ENCODE measurements at regions not wholly inside any gene's neighbourhood (a gene's known extent, or its start where the extent isn't known, plus 50 kb on each side); places are given as distances from the start of the nearest gene placed in this dataset.

- Histone ChIP-seq H3K4me1 (ENCODE audit: insufficient read depth, low read length) (no peaks in the 10 kb centered on the region), H3K36me3 (ENCODE audit: insufficient read depth, low read length) (no peaks in the 10 kb centered on the region), H3K27me3 (ENCODE audit: control insufficient read depth in 1 of 2, insufficient read depth in 2 of 2, low read length in 2 of 2) (no peaks in the 10 kb centered on the region), H3K4me3 (ENCODE audit: low read length) (no peak overlapping the region), H3K9me3 (ENCODE audit: control insufficient read depth in 1 of 2, insufficient read depth in 1 of 2, low read length in 2 of 2) (peaks cover 0 to 4% of the 10 kb centered on the region in 2 experiments), H3K27ac (ENCODE audit: low read depth in 1 of 2, low read length in 2 of 2) (no peak overlapping the region)
- no peak overlapping the region for H3K4me3 Mint-ChIP-seq
- ChIA-PET POLR2A (no interaction called here), CTCF (no interaction called here)
- H3K27ac Mint-ChIP-seq = no peak overlapping the region
- TF ChIP-seq CTCF (IDR thresholded peaks at IDR 0.05) = no peak
- peaks cover 5% of the 10 kb centered on the region for H3K4me1 Mint-ChIP-seq (ENCODE audit: low read depth)
- H3K9me3 Mint-ChIP-seq = no peaks in the 10 kb centered on the region
- intact Hi-C loops (cut with DNase I, micrococcal nuclease) = no loop called here
- H3K36me3 Mint-ChIP-seq (ENCODE audit: low read depth) = no peaks in the 10 kb centered on the region
- DNase-seq = no peak
- H3K27me3 Mint-ChIP-seq = no peaks in the 10 kb centered on the region
- ATAC-seq (ENCODE audit: poor library complexity) = no peak
These were observed 642.2 kb downstream of the C4orf33 start for GRCh38 chr4:129738175-129738574.

- CTCF ChIA-PET = no interaction called here
- no peaks in the 10 kb centered on the region for H3K36me3 ChIP-seq (ENCODE audit: insufficient read depth, low read length)
- DNase-seq (no peak), ATAC-seq (ENCODE audit: poor library complexity) (no peak)
- POLR2A ChIA-PET = no interaction called here
- H3K9me3 ChIP-seq (ENCODE audit: control insufficient read depth in 1 of 2, insufficient read depth in 1 of 2, low read length in 2 of 2) = peaks cover 0 to 3% of the 10 kb centered on the region in 2 experiments
- Mint-ChIP-seq H3K27ac (no peak overlapping the region), H3K4me3 (no peak overlapping the region), H3K9me3 (peaks cover 3% of the 10 kb centered on the region), H3K4me1 (ENCODE audit: low read depth) (no peaks in the 10 kb centered on the region), H3K27me3 (no peaks in the 10 kb centered on the region), H3K36me3 (ENCODE audit: low read depth) (no peaks in the 10 kb centered on the region)
- H3K4me3 ChIP-seq (ENCODE audit: low read length) = no peak overlapping the region
- H3K27ac ChIP-seq (ENCODE audit: low read depth in 1 of 2, low read length in 2 of 2) = no peak overlapping the region
- no peak for TF ChIP-seq CTCF (IDR thresholded peaks at IDR 0.05)
- H3K4me1 ChIP-seq (ENCODE audit: insufficient read depth, low read length) = no peaks in the 10 kb centered on the region
- H3K27me3 ChIP-seq (ENCODE audit: control insufficient read depth in 1 of 2, insufficient read depth in 2 of 2, low read length in 2 of 2) = no peaks in the 10 kb centered on the region
- intact Hi-C loops (cut with DNase I, micrococcal nuclease) = no loop called here
These were observed 651.8 kb downstream of the C4orf33 start for GRCh38 chr4:129747756-129748155.

- no peaks in the 10 kb centered on the region for H3K36me3 ChIP-seq (ENCODE audit: insufficient read depth, low read length)
- no peaks in the 10 kb centered on the region for H3K27me3 Mint-ChIP-seq
- H3K27ac Mint-ChIP-seq = no peak overlapping the region
- H3K36me3 Mint-ChIP-seq (ENCODE audit: low read depth) = no peaks in the 10 kb centered on the region
- POLR2A ChIA-PET = no interaction called here
- no peak for TF ChIP-seq CTCF (IDR thresholded peaks at IDR 0.05)
- H3K9me3 Mint-ChIP-seq = peaks cover 3% of the 10 kb centered on the region
- peaks cover 0 to 3% of the 10 kb centered on the region in 2 experiments for H3K9me3 ChIP-seq (ENCODE audit: control insufficient read depth in 1 of 2, insufficient read depth in 1 of 2, low read length in 2 of 2)
- no peaks in the 10 kb centered on the region for H3K4me1 ChIP-seq (ENCODE audit: insufficient read depth, low read length)
- no peak for DNase-seq
- CTCF ChIA-PET = no interaction called here
- intact Hi-C loops (cut with DNase I, micrococcal nuclease) = no loop called here
- no peak for ATAC-seq (ENCODE audit: poor library complexity)
- no peak overlapping the region for H3K4me3 Mint-ChIP-seq
- no peak overlapping the region for H3K27ac ChIP-seq (ENCODE audit: low read depth in 1 of 2, low read length in 2 of 2)
- H3K4me3 ChIP-seq (ENCODE audit: low read length) = no peak overlapping the region
- H3K27me3 ChIP-seq (ENCODE audit: control insufficient read depth in 1 of 2, insufficient read depth in 2 of 2, low read length in 2 of 2) = no peaks in the 10 kb centered on the region
- H3K4me1 Mint-ChIP-seq (ENCODE audit: low read depth) = no peaks in the 10 kb centered on the region
These were observed 653.0 kb downstream of the C4orf33 start for GRCh38 chr4:129748991-129749390.

Data from CD4-positive, alpha-beta T cell (primary cell).